LNCaP clone FGC (cell line): ENCODE measurements at regions not wholly inside any gene's neighbourhood (a gene's known extent, or its start where the extent isn't known, plus 50 kb on each side); places are given as distances from the start of the nearest gene placed in this dataset.

Experiments used
- DNase-seq: peaks from one replicate; pipeline ENCODE4 v3.0.0-alpha.2; 2011; ENCODE audit warnings: low read depth
- H3K4me3 ChIP-seq: 2 replicates; pipeline ENCODE4 v1.5.1; 2011; ENCODE audit warnings: mild to moderate bottlenecking, low read depth, low read length, control low read depth
- CTCF ChIP-seq: IDR thresholded peaks from 2 replicates; pipeline ENCODE4 v1.5.1; 2012; ENCODE audit warnings: mild to moderate bottlenecking; ENCODE audit not compliant: control insufficient read depth, insufficient read depth; ENCODE audit errors: extremely low read depth

- TF ChIP-seq CTCF: no peak
- DNase-seq: no peak
- no peak overlapping the region for H3K4me3 ChIP-seq
Observed at GRCh38 chr1:198064181-198064580, 92.6 kb upstream of the NEK7 start.

GRCh38 chr1:198068285-198068684 is 88.5 kb upstream of the NEK7 start:
- H3K4me3 ChIP-seq: no peak overlapping the region
- DNase-seq: no peak
- TF ChIP-seq CTCF: no peak

GRCh38 chr1:198072177-198072576 is 84.6 kb upstream of the NEK7 start:
- H3K4me3 ChIP-seq: no peak overlapping the region
- DNase-seq: no peak
- peak; percentile 41 for TF ChIP-seq CTCF

- no peak for DNase-seq
- H3K4me3 ChIP-seq: no peak overlapping the region
- no peak for TF ChIP-seq CTCF
Observed at GRCh38 chr1:198075296-198075695, 81.5 kb upstream of the NEK7 start.

- H3K4me3 ChIP-seq: no peak overlapping the region
- DNase-seq: peak; percentile 69
- no peak for TF ChIP-seq CTCF
Observed at GRCh38 chr1:198079432-198079951, 77.3 kb upstream of the NEK7 start.

- H3K4me3 ChIP-seq: no peak overlapping the region
- no peak for TF ChIP-seq CTCF
- DNase-seq: no peak
Observed at GRCh38 chr1:198082576-198082975, 74.2 kb upstream of the NEK7 start.

- TF ChIP-seq CTCF: no peak
- no peak for DNase-seq
- H3K4me3 ChIP-seq: no peak overlapping the region
Observed at GRCh38 chr1:198083549-198083948, 73.2 kb upstream of the NEK7 start.
